A673 (cell line): ENCODE measurements at regions not wholly inside any gene's neighbourhood (a gene's known extent, or its start where the extent isn't known, plus 50 kb on each side); places are given as distances from the start of the nearest gene placed in this dataset.

ENCODE experiments used
- BruUV-seq: library from RNA; stranded (reverse); fragments of 400-500 nt; replicated peaks from 2 replicates; lab custom pipeline; 2021; lab: Mats Ljungman, UMichigan
- CTCF ChIA-PET: fragments of 300-600 bp; sonication (Branson Sonifier 250); formaldehyde crosslinking; loops from one replicate; lab custom pipeline; 2022; ENCODE audit warnings: antibody characterized with exemption; lab: Charles Lee
- POLR2A ChIA-PET: fragments of 300-600 bp; sonication (Branson Sonifier 250); formaldehyde crosslinking; loops from one replicate; lab custom pipeline; 2022; ENCODE audit warnings: antibody characterized with exemption; ENCODE audit not compliant: low non-redundant PET; lab: Charles Lee
- DNase-seq: peaks from one replicate; pipeline ENCODE4 v3.0.0-alpha.2; 2015; ENCODE audit warnings: low spot score
- H3K27ac ChIP-seq: fragments of 200-600 bp; sonication (generic); 2 replicates; pipeline ENCODE4 v1.5.1; 2016; ENCODE audit warnings: mixed run types, low read depth, mild to moderate bottlenecking, mixed read lengths, antibody characterized with exemption, low read length; ENCODE audit not compliant: poor library complexity, severe bottlenecking
- H3K27me3 ChIP-seq: fragments of 200-600 bp; sonication (generic); replicated peaks from 2 replicates; pipeline ENCODE4 v1.6.1; 2017; ENCODE audit warnings: mixed run types, low read depth, mild to moderate bottlenecking, mixed read lengths, antibody characterized with exemption, low read length; ENCODE audit not compliant: insufficient read depth, poor library complexity
- H3K36me3 ChIP-seq: fragments of 200-600 bp; sonication (generic); 2 replicates; pipeline ENCODE4 v1.6.1; 2016; ENCODE audit warnings: mixed run types, mild to moderate bottlenecking, mixed read lengths, antibody characterized with exemption, low read length; ENCODE audit not compliant: insufficient read depth, poor library complexity, severe bottlenecking
- H3K4me1 ChIP-seq: fragments of 200-600 bp; sonication (generic); 2 replicates; pipeline ENCODE4 v1.6.1; 2017; ENCODE audit warnings: mixed run types, mild to moderate bottlenecking, mixed read lengths, antibody characterized with exemption, low read length; ENCODE audit not compliant: insufficient read depth, poor library complexity, severe bottlenecking
- H3K4me3 ChIP-seq: fragments of 200-600 bp; sonication (generic); 2 replicates; pipeline ENCODE4 v1.5.1; 2016; ENCODE audit warnings: low read depth, mixed run types, mild to moderate bottlenecking, mixed read lengths, low read length; ENCODE audit not compliant: poor library complexity, severe bottlenecking
- H3K9me3 ChIP-seq: fragments of 200-600 bp; sonication (generic); 2 replicates; pipeline ENCODE4 v1.6.1; 2016; ENCODE audit warnings: mixed run types, low read depth, mild to moderate bottlenecking, mixed read lengths, antibody characterized with exemption, low read length; ENCODE audit not compliant: poor library complexity, severe bottlenecking
- EZH2 ChIP-seq: fragments of 200-600 bp; sonication (generic); IDR thresholded peaks from 2 replicates; pipeline ENCODE4 v1.6.1; 2017; ENCODE audit warnings: borderline replicate concordance, low read depth, mild to moderate bottlenecking, mixed read lengths, antibody characterized with exemption, low read length; ENCODE audit not compliant: poor library complexity, severe bottlenecking
- intact Hi-C: fragments of 100-400 bp; cut with micrococcal nuclease; formaldehyde crosslinking; loops from one replicate; pipeline ENCODE4 v1.10.0; 2022; ENCODE audit not compliant: unreplicated experiment
- TF ChIP-seq, protein P1 (sequence below): fragments of 300-800, 200-600 bp; sonication (generic); conservative IDR thresholded peaks from 2 replicates; pipeline ENCODE4 v1.5.1; 2017; ENCODE audit warnings: low read depth, mild to moderate bottlenecking, antibody characterized with exemption, low read length, moderate library complexity, mixed read lengths

DNA sequence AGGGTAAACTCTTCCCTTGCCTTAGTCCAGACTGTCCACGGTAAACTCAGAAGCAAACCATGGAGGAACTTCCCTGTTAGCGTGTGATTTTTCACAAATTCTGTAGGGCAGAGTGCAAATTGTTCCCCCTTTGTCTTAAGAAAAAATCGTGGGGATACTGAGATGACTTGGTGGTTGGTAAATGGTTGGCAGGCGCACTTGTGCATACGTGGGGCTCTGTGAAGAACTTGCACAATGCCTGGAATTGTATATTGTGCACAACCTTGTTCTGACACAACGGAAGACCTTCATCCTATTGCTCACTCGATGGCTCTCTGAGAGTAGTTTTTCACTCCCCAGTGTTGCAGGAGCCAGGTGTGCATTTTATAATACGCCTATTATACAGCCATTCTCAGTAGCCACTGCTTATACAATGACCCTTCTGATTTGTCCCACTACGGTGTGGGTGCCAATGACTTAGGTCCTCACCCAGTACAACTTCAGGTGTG, 150.0 kb downstream of the SPRY1 start:
- Histone ChIP-seq H3K27me3 (no peaks in the 10 kb centered on the region), H3K9me3 (no peaks in the 10 kb centered on the region), H3K36me3 (no peaks in the 10 kb centered on the region), H3K27ac (no peak overlapping the region), H3K4me1 (no peaks in the 10 kb centered on the region), H3K4me3 (no peak overlapping the region)
- TF ChIP-seq, protein P1, sequence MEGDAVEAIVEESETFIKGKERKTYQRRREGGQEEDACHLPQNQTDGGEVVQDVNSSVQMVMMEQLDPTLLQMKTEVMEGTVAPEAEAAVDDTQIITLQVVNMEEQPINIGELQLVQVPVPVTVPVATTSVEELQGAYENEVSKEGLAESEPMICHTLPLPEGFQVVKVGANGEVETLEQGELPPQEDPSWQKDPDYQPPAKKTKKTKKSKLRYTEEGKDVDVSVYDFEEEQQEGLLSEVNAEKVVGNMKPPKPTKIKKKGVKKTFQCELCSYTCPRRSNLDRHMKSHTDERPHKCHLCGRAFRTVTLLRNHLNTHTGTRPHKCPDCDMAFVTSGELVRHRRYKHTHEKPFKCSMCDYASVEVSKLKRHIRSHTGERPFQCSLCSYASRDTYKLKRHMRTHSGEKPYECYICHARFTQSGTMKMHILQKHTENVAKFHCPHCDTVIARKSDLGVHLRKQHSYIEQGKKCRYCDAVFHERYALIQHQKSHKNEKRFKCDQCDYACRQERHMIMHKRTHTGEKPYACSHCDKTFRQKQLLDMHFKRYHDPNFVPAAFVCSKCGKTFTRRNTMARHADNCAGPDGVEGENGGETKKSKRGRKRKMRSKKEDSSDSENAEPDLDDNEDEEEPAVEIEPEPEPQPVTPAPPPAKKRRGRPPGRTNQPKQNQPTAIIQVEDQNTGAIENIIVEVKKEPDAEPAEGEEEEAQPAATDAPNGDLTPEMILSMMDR, result no peak
- TF ChIP-seq EZH2, result no peak
- no TSS peak for BruUV-seq
- POLR2A ChIA-PET, result no interaction called here
- intact Hi-C loops, result no loop called here
- no peak for DNase-seq
- CTCF ChIA-PET, result no interaction called here

DNA sequence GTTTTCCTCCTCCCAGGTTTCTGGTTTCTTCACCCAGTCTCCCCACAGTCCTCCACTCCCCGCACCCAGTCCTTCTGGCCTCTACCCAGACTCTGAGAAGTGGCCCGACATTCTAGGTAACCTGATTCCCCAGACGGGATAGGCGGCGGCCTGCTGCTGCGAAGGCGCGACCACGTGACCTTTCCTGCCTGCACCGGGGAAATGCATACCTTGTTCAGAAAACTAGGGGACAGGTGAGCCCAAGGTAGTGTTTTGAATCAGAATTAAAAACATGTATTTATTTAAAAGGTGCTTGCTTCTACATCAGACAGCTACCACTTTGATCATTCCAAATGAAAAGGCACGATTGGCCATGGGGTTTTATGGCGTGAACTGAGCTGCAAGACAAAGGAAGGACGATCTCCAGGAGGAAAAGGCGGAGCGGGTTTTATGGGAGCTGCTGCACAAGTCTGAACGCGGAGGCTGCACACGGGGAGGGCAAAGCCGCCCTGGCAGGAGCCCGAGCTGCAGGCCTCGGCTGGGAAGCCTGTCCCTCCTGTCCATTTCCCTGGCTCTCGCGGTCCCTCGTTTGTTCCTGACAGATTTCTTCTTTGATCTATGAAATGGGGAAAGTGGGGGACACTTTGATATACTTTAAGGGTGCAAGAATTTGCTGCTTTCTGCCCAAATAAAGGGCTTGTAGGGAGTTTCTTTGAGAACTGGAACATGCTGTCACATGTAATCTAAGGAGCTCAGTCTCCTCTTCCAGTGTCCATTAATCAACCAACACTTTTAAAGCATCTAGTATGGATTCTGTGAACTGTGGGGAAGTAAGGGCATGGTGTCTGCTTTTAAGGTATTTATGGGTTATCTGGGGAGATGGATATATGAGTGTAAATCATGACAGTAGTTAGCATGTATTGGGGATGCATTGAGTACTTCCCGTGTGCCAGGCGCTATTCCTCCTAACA, 150.9 kb downstream of the SPRY1 start:
- H3K4me3 ChIP-seq, result no peak overlapping the region
- H3K9me3 ChIP-seq, result no peaks in the 10 kb centered on the region
- H3K27ac ChIP-seq, result no peak overlapping the region
- ChIA-PET CTCF (interaction anchor here (0.6 kb wide), 1 partner anchor 141 kb away, joined by 6 read pairs; no protein-coding TSS in a partner anchor), POLR2A (no interaction called here)
- TF ChIP-seq, protein P1, result no peak
- TF ChIP-seq EZH2, result no peak
- no peaks in the 10 kb centered on the region for H3K27me3 ChIP-seq
- no TSS peak for BruUV-seq
- H3K4me1 ChIP-seq, result no peaks in the 10 kb centered on the region
- intact Hi-C loops, result no loop called here
- H3K36me3 ChIP-seq, result no peaks in the 10 kb centered on the region
- DNase-seq, result no peak

DNA sequence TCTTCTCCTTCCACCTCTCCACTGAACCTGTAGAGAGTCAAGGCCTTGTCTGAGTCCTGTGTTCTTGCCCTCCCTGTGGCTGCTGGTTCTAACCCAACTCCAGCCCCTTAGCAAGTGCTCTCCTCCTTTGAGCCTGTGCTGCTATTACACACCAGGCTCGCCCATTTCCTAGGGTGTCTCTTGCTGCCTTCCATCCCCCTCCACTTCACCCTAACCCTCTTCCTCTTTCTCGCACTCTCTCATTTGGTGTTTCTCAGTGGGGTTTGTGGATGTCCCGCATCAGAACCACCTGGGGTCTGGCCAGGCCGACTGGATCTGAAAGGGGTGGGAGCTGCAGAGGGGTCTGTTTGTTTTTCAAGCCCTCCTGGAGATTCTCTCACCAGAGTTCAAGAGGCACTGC, 156.7 kb downstream of the SPRY1 start:
- H3K36me3 ChIP-seq, result no peaks in the 10 kb centered on the region
- CTCF ChIA-PET, result no interaction called here
- POLR2A ChIA-PET, result no interaction called here
- H3K9me3 ChIP-seq, result no peaks in the 10 kb centered on the region
- no TSS peak for BruUV-seq
- no peaks in the 10 kb centered on the region for H3K27me3 ChIP-seq
- no peak overlapping the region for H3K4me3 ChIP-seq
- no peak for DNase-seq
- intact Hi-C loops, result no loop called here
- H3K27ac ChIP-seq, result no peak overlapping the region
- peaks cover 20% of the 10 kb centered on the region for H3K4me1 ChIP-seq
- TF ChIP-seq, protein P1, result no peak
- TF ChIP-seq EZH2, result no peak
